GM12878 (cell line): ENCODE measurements at regions not wholly inside any gene's neighbourhood (a gene's known extent, or its start where the extent isn't known, plus 50 kb on each side); places are given as distances from the start of the nearest gene placed in this dataset.

Experiments
- ATAC-seq: fragments of 200-7000 bp; cut with Tn5 transposase; 3 replicates; pipeline ENCODE4 v1.9.1; 2020; ENCODE audit warnings: mild to moderate bottlenecking, moderate library complexity
- BruUV-seq: library from RNA; stranded (reverse); fragments of 400-500 nt; replicated peaks from 2 replicates; lab custom pipeline; 2021; lab: Mats Ljungman, UMichigan
- CTCF ChIA-PET: fragments of 300-600 bp; sonication (Branson Sonifier 250); formaldehyde crosslinking; extraction: SDS; loops from one replicate; lab custom pipeline; 2021; ENCODE audit warnings: inconsistent platforms; lab: Yijun Ruan, JAX
- POLR2A ChIA-PET: fragments of 350-600 bp; formaldehyde crosslinking; extraction: SDS; loops from one replicate; lab custom pipeline; 2021; ENCODE audit warnings: inconsistent platforms; lab: Charles Lee
- RAD21 ChIA-PET: fragments of 300-600 bp; sonication (Branson Sonifier 250); formaldehyde crosslinking; loops from one replicate; lab custom pipeline; 2023; ENCODE audit warnings: antibody characterized with exemption; ENCODE audit not compliant: unreplicated experiment; lab: Charles Lee
- SMC1A ChIA-PET: fragments of 300-600 bp; sonication (Branson Sonifier 250); formaldehyde crosslinking; loops from one replicate; lab custom pipeline; 2023; ENCODE audit not compliant: unreplicated experiment, uncharacterized antibody; lab: Charles Lee
- DNase-seq: peaks from one replicate; pipeline ENCODE4 v3.0.0-alpha.2; 2011; ENCODE audit warnings: low read depth, low spot score
- FAIRE-seq: peaks from 3 replicates; lab custom pipeline; 2011; peaks lifted over from hg19 to GRCh38; lab: Jason Lieb, UNC
- H2AFZ ChIP-seq: 2 replicates; pipeline ENCODE4 v1.6.0; 2011; ENCODE audit warnings: low read depth, low read length, control low read depth; ENCODE audit not compliant: control insufficient read depth
- H3K27ac ChIP-seq: 2 replicates; pipeline ENCODE4 v1.5.1; 2011; ENCODE audit warnings: control low read depth; ENCODE audit not compliant: control insufficient read depth, insufficient read depth
- H3K27me3 ChIP-seq, 2 experiments: replicated peaks in 1 of 2; 2 replicates each; pipeline versions ENCODE4 v1.6.0 to v1.6.1; 2011; ENCODE audit warnings: low read length in 1 of 2; ENCODE audit not compliant: control insufficient read depth in 2 of 2, insufficient read depth in 2 of 2
- H3K36me3 ChIP-seq, 2 experiments: 2 replicates each; pipeline ENCODE4 v1.5.1; 2011; ENCODE audit warnings: low read length in 1 of 2; ENCODE audit not compliant: control insufficient read depth in 2 of 2, insufficient read depth in 2 of 2
- H3K4me1 ChIP-seq: 2 replicates; pipeline ENCODE4 v1.6.1; 2011; ENCODE audit warnings: mild to moderate bottlenecking, low read length, moderate library complexity, mixed read lengths; ENCODE audit not compliant: control insufficient read depth, insufficient read depth
- H3K4me2 ChIP-seq: 2 replicates; pipeline ENCODE4 v1.6.0; 2011; ENCODE audit warnings: control low read depth; ENCODE audit not compliant: control insufficient read depth, insufficient read depth
- H3K4me3 ChIP-seq: fragments of 200-600 bp; sonication (generic); 2 replicates; pipeline ENCODE4 v1.5.1; 2016
- H3K79me2 ChIP-seq: 2 replicates; pipeline ENCODE4 v1.6.0; 2011; ENCODE audit warnings: low read length; ENCODE audit not compliant: control insufficient read depth, insufficient read depth
- H3K9ac ChIP-seq: 2 replicates; pipeline ENCODE4 v1.8.0; 2011; ENCODE audit warnings: low read length, control low read depth, mixed read lengths; ENCODE audit not compliant: control insufficient read depth, insufficient read depth
- H3K9me3 ChIP-seq: replicated peaks from 3 replicates; pipeline ENCODE4 v1.5.1; 2011; ENCODE audit warnings: mild to moderate bottlenecking, low read length; ENCODE audit not compliant: control insufficient read depth, insufficient read depth
- H4K20me1 ChIP-seq: 2 replicates; pipeline ENCODE4 v1.6.0; 2011; ENCODE audit not compliant: control insufficient read depth, insufficient read depth
- ATF3 ChIP-seq: IDR thresholded peaks from 2 replicates; pipeline ENCODE4 v1.6.1; 2011; ENCODE audit warnings: low read depth, mild to moderate bottlenecking, low read length, moderate library complexity, borderline replicate concordance; ENCODE audit errors: extremely low read depth
- E2F8 ChIP-seq: fragments of 450-650 bp; IDR thresholded peaks from 2 replicates; pipeline ENCODE4 v1.6.1; 2018; ENCODE audit warnings: mild to moderate bottlenecking, low read depth, moderate library complexity; ENCODE audit not compliant: partially characterized antibody
- HSF1 ChIP-seq: fragments of 150-350 bp; IDR thresholded peaks from 2 replicates; pipeline ENCODE4 v1.6.1; 2014; ENCODE audit warnings: mild to moderate bottlenecking, low read depth, low read length
- NR2C1 ChIP-seq: fragments of 450-650 bp; IDR thresholded peaks from 2 replicates; pipeline ENCODE4 v1.6.1; 2017; ENCODE audit warnings: antibody characterized with exemption, mild to moderate bottlenecking, moderate library complexity
- RCOR1 ChIP-seq: conservative IDR thresholded peaks from 2 replicates; pipeline ENCODE4 v1.6.1; 2012; ENCODE audit warnings: low read depth, low read length, improper control_type of control experiment
- RUNX3 ChIP-seq: IDR thresholded peaks from 2 replicates; pipeline ENCODE4 v1.6.1; 2012; ENCODE audit warnings: low read length, inconsistent platforms
- SKIL ChIP-seq: fragments of 450-650 bp; IDR thresholded peaks from 2 replicates; pipeline ENCODE4 v1.6.1; 2017; ENCODE audit warnings: mild to moderate bottlenecking, low read depth, inconsistent platforms; ENCODE audit not compliant: poor library complexity, severe bottlenecking
- SMAD5 ChIP-seq: IDR thresholded peaks from 2 replicates; pipeline ENCODE4 v1.6.1; 2016; ENCODE audit warnings: antibody characterized with exemption, low read depth
- TCF12 ChIP-seq: IDR thresholded peaks from 2 replicates; pipeline ENCODE4 v1.6.1; 2011; ENCODE audit warnings: low read depth, mild to moderate bottlenecking, low read length
- YBX1 ChIP-seq: fragments of 450-650 bp; IDR thresholded peaks from 2 replicates; pipeline ENCODE4 v1.6.1; 2016; ENCODE audit warnings: antibody characterized with exemption
- ZNF384 ChIP-seq: IDR thresholded peaks from 2 replicates; pipeline ENCODE4 v1.6.1; 2012; ENCODE audit warnings: low read depth, mild to moderate bottlenecking, low read length, improper control_type of control experiment, borderline replicate concordance
- ZZZ3 ChIP-seq: IDR thresholded peaks from 2 replicates; pipeline ENCODE4 v1.6.1; 2011; ENCODE audit warnings: low read depth; ENCODE audit not compliant: control insufficient read depth, insufficient read length
- WGBS: methylation state at CpG from one replicate; pipeline ENCODE4 v1.1.6; 2016; ENCODE audit warnings: low lambda C conversion rate; ENCODE audit not compliant: insufficient replicate concordance, insufficient coverage; ENCODE audit errors: missing lambda C conversion rate; 5-methylcytosine and 5-hydroxymethylcytosine counted together
- in situ Hi-C: fragments of 300-500 bp; cut with MboI; formaldehyde crosslinking; loops from 9 replicates; pipeline ENCODE4 v1.14.3; 2018; ENCODE audit warnings: mixed read lengths
- intact Hi-C: fragments of 100-400 bp; cut with micrococcal nuclease; formaldehyde crosslinking; loops from one replicate; pipeline ENCODE4 v1.14.2; 2022; ENCODE audit not compliant: unreplicated experiment

GRCh38 chr1:34657849-34658248 lies 97.0 kb upstream of the GJB5 start:
- ChIA-PET POLR2A (no interaction called here), SMC1A (no interaction called here), RAD21 (no interaction called here), CTCF (no interaction called here)
- TF ChIP-seq RCOR1 (no peak), HSF1 (no peak), SMAD5 (no peak), E2F8 (no peak), ATF3 (no peak), TCF12 (no peak), NR2C1 (no peak), ZNF384 (no peak), ZZZ3 (no peak), SKIL (no peak), YBX1 (no peak), RUNX3 (no peak)
- intact Hi-C loops, result no loop called here
- H3K9me3 ChIP-seq, result no peaks in the 10 kb centered on the region
- no peak overlapping the region for H3K9ac ChIP-seq
- H2AFZ ChIP-seq, result no peak overlapping the region
- DNase-seq (no peak), ATAC-seq (no peak), FAIRE-seq (no peak)
- no peak overlapping the region for H3K4me2 ChIP-seq
- H3K4me1 ChIP-seq, result no peaks in the 10 kb centered on the region
- H3K36me3 ChIP-seq, result no peaks in the 10 kb centered on the region
- in situ Hi-C loops, result no loop called here
- no peaks in the 10 kb centered on the region for H3K79me2 ChIP-seq
- BruUV-seq, result no TSS peak
- WGBS, result 36% methylated on average over 2 of the region's 2 CpGs
- H3K27me3 ChIP-seq, result no peaks in the 10 kb centered on the region; a peak in 1 of 4 replicates
- no peak overlapping the region for H3K27ac ChIP-seq
- H3K4me3 ChIP-seq, result no peak overlapping the region
- H4K20me1 ChIP-seq, result no peaks in the 10 kb centered on the region
